ENCODE measurements at regions not wholly inside any gene's neighbourhood (a gene's known extent, or its start where the extent isn't known, plus 50 kb on each side); places are given as distances from the start of the nearest gene placed in this dataset.

GRCh38 chr17:21495281-21495680 lies 119.1 kb downstream of the KCNJ12 start:
- TF ChIP-seq CTCF (IDR thresholded peaks at IDR 0.05) (no peak), POLR2A (IDR thresholded peaks at IDR 0.05) (no peak)

Measured in uterus (tissue), 2 donors.